Femur (tissue), 1 donor: ENCODE measurements at regions not wholly inside any gene's neighbourhood (a gene's known extent, or its start where the extent isn't known, plus 50 kb on each side); places are given as distances from the start of the nearest gene placed in this dataset.

Source experiments
- DNase-seq: peaks from one replicate; pipeline ENCODE4 v3.0.0-alpha.2; 2017

DNA sequence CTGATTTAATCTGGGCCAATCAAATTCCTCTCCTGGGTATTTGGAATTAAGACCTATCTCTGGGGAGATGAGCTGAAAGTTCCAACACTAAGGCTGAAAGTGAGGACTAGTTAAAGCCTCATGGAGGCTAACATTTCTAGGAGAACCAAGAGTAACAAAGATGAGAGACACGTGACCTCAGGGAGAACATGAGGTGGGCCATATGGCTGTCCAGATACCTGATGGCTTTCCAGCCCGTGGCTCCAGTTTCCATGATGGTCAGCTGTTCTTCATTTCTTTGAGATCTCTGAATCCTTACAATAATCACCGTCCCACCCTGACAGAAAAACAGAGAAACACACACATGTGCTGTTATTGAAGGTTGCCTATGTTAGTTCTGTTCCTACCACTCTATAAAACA, 66.1 kb downstream of the LEPR start:
- no peak for DNase-seq

DNA sequence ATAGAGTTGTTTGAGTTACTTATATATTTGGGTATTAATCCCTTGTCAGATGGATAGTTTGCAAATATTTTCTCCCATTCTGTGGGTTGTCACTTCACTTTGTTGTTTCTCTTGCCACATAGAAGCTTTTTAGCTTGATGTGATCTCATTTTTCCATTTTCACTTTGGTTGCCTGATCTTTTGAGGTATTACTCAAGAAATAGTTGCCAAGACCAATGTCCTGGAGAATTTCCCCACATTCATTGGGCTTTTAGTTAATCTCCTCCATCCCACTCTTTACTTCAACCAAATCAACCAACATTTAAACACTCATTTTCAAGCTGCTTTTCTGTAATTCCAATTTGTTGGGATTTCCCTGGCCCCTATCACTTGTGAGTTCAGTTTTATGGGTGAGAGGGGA, 69.0 kb downstream of the LEPR start:
- DNase-seq: no peak

GRCh38 chr1:65490231-65491009, 70.0 kb downstream of the LEPR start:
- no peak for DNase-seq

- DNase-seq: no peak
These were observed 71.0 kb downstream of the LEPR start for GRCh38 chr1:65491472-65491871.

- no peak for DNase-seq
These were observed 73.3 kb downstream of the LEPR start for GRCh38 chr1:65493802-65494201.

DNA sequence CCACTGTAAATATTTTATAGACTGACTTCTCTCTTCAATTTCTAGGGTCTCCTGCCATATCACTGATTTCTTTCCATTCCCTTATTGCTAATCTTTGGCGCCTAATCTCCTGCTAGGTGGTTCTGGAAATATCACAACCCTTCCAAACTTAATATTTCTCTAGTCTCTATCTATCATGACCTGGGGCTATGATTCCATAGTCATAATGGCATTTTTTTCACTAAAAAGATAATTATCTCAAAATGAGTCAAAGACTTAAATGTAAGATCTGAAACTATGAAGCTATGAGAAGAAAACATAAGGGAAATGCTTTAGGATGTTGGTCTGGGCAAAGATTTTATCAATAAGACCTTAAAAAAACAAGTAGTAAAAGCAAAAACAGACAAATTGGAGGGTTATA, 74.2 kb downstream of the LEPR start:
- DNase-seq: no peak

DNA sequence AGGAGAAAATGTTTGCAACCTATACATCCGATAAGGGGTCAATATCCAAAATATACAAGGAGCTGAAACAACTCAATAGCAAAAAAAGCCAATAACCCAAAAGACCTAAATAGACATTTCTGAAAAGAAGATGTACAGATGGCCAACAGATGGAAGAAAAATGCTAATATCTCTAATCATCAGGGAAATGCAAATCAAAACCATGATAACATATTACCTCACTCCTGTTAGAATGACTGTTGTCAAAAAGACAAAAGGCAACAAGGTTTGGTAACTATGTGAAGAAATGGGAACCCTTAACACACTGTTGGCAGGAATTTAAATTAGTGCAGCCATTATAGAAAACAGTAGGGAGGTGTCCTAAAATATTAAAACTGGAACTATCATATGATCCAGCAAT, 74.7 kb downstream of the LEPR start:
- no peak for DNase-seq

DNA sequence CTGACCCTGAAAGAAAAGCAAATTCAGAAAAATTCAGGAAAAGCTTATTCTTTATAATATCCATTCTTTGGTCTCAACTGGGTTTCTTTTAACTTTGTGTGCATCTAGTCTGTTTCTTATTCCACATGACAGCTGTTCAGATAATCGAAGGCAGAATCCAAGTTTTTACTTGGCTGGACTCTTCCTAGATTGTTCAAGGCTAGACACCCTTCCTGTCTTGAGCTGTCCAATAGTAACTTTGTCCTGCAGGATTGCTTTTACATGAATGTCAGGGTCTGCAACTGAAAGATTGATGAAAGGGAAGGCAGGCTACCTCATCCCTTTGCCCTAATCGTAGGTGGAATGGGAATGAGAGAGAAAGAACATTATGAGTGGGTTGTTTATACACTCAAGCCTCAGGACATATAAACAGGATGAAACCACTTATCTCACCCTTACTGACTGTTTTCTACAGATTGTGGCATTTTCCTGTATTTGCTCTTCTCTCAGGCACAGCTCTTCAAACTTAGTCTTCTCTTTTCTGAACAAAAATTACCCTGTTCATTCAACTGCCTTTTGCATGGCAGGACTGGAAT, 76.9 kb downstream of the LEPR start:
- DNase-seq: no peak

DNA sequence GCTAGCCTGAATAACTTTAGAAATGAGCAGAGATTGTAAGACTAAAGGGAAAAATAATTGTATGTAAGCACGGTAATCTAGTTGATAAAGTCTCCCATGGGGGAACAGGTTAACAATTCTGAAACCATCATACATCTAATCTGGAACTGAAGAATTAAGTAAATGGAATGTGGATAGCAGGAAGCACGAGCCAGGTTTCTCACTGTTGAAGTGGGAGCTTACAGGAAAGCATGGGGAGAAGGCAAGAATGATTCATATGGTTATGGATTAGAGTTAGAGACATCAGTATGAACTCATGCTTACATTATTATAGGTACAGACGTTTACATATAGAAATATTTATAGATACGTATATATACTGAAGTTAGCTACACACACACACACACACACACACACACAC, 83.0 kb downstream of the LEPR start:
- no peak for DNase-seq

DNA sequence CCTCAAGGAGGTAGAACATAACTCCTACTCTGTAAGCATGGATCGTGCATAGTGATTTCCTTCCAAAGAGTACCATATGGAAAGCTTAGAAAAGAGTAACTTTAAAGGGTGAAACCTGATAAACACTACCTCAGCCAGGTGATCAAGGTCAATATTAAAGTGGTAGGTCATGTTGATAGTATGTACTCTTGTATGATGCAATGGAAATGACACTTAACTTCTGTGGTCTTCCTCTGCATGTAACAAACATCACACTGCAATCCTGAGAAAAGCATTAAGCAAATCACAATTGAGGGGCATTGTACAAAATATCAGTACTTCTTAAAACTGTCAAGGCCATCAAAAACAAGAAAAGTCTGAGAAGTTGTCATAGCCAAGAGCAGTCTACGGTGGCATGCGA, 83.8 kb downstream of the LEPR start:
- DNase-seq: no peak

- DNase-seq: no peak
These were observed 85.3 kb downstream of the LEPR start for GRCh38 chr1:65505547-65506300.

GRCh38 chr1:65508051-65508450, 87.6 kb downstream of the LEPR start:
- no peak for DNase-seq

DNA sequence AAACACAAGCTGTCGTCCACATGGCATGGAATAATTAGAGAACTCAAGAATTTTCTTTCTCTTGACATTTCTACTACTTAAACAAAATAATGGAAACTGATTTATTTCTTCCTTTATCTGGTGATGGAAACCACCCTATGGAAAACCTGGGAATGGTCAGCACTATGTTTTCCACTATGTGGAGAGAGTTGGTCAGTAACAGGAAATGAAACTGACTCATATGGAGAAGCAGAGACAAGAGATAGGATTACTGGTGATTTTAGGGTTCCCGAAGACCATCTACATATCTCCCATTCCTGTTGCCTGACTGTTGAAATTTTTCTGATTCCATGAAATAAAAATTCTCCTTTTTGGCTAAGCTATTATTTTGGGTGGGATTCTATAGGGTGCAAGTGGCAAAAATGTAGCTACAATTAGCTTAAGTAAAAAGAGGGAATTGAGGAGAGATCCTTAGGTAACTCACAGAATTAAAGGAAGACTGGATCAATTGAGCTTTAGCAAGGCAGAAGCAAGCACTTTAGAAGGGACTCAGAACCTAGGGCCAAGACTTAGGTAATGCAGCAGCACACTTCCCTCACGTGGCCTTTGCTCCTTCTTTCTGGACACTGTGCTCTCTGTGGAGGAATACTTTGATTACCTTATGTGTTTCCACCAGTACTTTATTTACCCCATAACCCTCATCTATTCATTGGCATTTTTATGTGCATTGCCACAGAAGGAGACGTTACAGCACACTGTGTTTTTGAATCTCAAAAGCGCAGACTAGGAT, 89.6 kb downstream of the LEPR start:
- no peak for DNase-seq

GRCh38 chr1:65510961-65511360, 90.5 kb downstream of the LEPR start:
- no peak for DNase-seq

- no peak for DNase-seq
These were observed 91.9 kb downstream of the LEPR start for GRCh38 chr1:65512383-65512782.

GRCh38 chr1:65512967-65513780, 92.7 kb downstream of the LEPR start:
- DNase-seq: no peak

DNA sequence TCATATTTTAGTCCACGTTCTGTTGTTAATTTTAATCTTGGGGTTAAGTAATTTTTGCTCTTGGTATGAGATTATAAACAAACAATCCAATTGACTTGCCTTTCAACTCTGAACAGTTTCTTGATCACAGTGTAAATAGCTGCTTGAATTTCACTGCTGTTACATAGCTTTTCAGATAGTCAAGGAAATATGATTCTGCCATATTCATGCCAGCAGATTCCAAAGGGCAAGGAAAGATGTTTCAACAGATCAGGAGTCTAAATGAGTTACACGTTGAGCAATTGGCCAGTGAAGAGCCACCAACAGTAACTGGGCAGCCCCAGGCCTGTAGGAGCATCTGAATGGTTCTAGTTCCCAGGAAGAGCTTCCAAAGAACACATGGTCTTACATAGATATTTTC, 93.6 kb downstream of the LEPR start:
- DNase-seq: no peak

DNA sequence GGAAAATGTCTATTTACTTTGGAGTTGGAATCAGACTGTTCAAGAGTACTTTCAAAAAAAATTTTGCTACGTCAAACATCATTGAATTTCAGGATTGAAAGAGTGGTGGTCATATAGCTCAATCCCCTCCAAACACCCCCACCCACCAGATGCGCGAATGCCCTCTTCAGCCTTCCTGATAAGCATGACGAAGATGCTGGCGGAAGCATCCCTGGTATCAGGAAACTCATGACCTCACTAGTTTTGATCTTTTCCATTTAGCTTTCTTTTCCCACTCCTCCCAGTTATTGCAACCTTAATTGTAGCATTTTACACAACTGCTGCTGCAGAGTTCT, 104.4 kb downstream of the LEPR start:
- DNase-seq: no peak

GRCh38 chr1:65525266-65526048, 105.0 kb downstream of the LEPR start:
- peak; percentile 29 for DNase-seq

- no peak for DNase-seq
These were observed 105.6 kb downstream of the LEPR start for GRCh38 chr1:65526049-65526556.

DNA sequence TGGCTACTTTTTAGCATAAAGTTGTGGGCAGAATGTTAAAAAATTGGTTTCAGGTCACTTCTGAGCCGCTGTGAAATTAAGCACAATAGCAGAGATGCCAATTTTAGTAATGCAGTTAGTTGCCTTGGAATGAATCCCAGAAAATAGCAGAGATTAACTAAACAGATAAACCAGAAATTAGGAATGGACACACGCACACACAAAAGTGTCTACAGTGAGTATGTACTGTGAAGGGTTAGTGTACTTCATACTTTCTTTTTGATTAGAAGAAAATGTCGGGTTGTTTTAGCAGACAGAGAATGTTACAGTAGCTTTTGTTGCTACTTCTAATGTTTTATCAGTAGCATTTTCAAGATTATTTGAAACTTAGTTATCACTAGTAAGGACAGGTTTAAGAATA, 106.7 kb downstream of the LEPR start:
- no peak for DNase-seq
